Endothelial cell (in vitro differentiated cells): ENCODE measurements at regions not wholly inside any gene's neighbourhood (a gene's known extent, or its start where the extent isn't known, plus 50 kb on each side); places are given as distances from the start of the nearest gene placed in this dataset.

ENCODE experiments used
- DNase-seq: peaks from one replicate; pipeline ENCODE4 v3.0.0; 2021; ENCODE audit warnings: low spot score
- H3K27ac Mint-ChIP-seq: one replicate; pipeline ENCODE4 v1.8.0; 2021; ENCODE audit warnings: mixed read lengths, inconsistent platforms; ENCODE audit not compliant: unreplicated experiment
- H3K27me3 Mint-ChIP-seq: one replicate; pipeline ENCODE4 v1.8.0; 2021; ENCODE audit warnings: mild to moderate bottlenecking, moderate library complexity, mixed read lengths, inconsistent platforms; ENCODE audit not compliant: unreplicated experiment
- H3K36me3 Mint-ChIP-seq: one replicate; pipeline ENCODE4 v1.8.0; 2021; ENCODE audit warnings: mild to moderate bottlenecking, low read depth, mixed read lengths, inconsistent platforms; ENCODE audit not compliant: unreplicated experiment
- H3K4me1 Mint-ChIP-seq: one replicate; pipeline ENCODE4 v1.8.0; 2021; ENCODE audit warnings: mild to moderate bottlenecking, mixed read lengths, inconsistent platforms; ENCODE audit not compliant: unreplicated experiment
- H3K4me3 Mint-ChIP-seq: one replicate; pipeline ENCODE4 v1.8.0; 2021; ENCODE audit warnings: mild to moderate bottlenecking, mixed read lengths, inconsistent platforms; ENCODE audit not compliant: unreplicated experiment
- H3K9me3 Mint-ChIP-seq: one replicate; pipeline ENCODE4 v1.8.0; 2021; ENCODE audit warnings: mixed read lengths, inconsistent platforms; ENCODE audit not compliant: unreplicated experiment
- CTCF ChIP-seq: fragments of 200-600 bp; sonication (generic); IDR thresholded peaks from one replicate; pipeline ENCODE4 v1.5.0; 2021; ENCODE audit warnings: antibody characterized with exemption; ENCODE audit not compliant: unreplicated experiment

GRCh38 chr4:159476886-159477285, 374.0 kb downstream of the RAPGEF2 start:
- DNase-seq: no peak
- no peak overlapping the region for H3K4me3 Mint-ChIP-seq

GRCh38 chr4:159480826-159481225, 377.9 kb downstream of the RAPGEF2 start:
- no peak for DNase-seq
- no peaks in the 10 kb centered on the region for H3K4me1 Mint-ChIP-seq
- H3K27me3 Mint-ChIP-seq: no peaks in the 10 kb centered on the region
- no peaks in the 10 kb centered on the region for H3K36me3 Mint-ChIP-seq
- H3K9me3 Mint-ChIP-seq: no peaks in the 10 kb centered on the region
- no peak overlapping the region for H3K27ac Mint-ChIP-seq
- H3K4me3 Mint-ChIP-seq: no peak overlapping the region
- no peak for TF ChIP-seq CTCF

More at GRCh38 chr4:159476886-159477285, 374.0 kb downstream of the RAPGEF2 start:
- H3K36me3 Mint-ChIP-seq: no peaks in the 10 kb centered on the region
- no peaks in the 10 kb centered on the region for H3K27me3 Mint-ChIP-seq
- no peaks in the 10 kb centered on the region for H3K9me3 Mint-ChIP-seq
- no peaks in the 10 kb centered on the region for H3K4me1 Mint-ChIP-seq
- no peak overlapping the region for H3K27ac Mint-ChIP-seq
- TF ChIP-seq CTCF: no peak

- H3K4me1 Mint-ChIP-seq: no peaks in the 10 kb centered on the region
- H3K27ac Mint-ChIP-seq: no peak overlapping the region
- no peak for DNase-seq
- H3K9me3 Mint-ChIP-seq: no peaks in the 10 kb centered on the region
- no peak overlapping the region for H3K4me3 Mint-ChIP-seq
- no peaks in the 10 kb centered on the region for H3K36me3 Mint-ChIP-seq
- no peaks in the 10 kb centered on the region for H3K27me3 Mint-ChIP-seq
- TF ChIP-seq CTCF: no peak
Measured at GRCh38 chr4:159481936-159482335, 379.1 kb downstream of the RAPGEF2 start.

GRCh38 chr4:159483110-159483781, 380.4 kb downstream of the RAPGEF2 start:
- Mint-ChIP-seq H3K27ac (no peak overlapping the region), H3K4me1 (no peaks in the 10 kb centered on the region), H3K36me3 (no peaks in the 10 kb centered on the region), H3K4me3 (no peak overlapping the region), H3K9me3 (no peaks in the 10 kb centered on the region), H3K27me3 (no peaks in the 10 kb centered on the region)
- no peak for DNase-seq
- TF ChIP-seq CTCF: no peak

- H3K27me3 Mint-ChIP-seq: peaks cover 2% of the 10 kb centered on the region
- H3K9me3 Mint-ChIP-seq: no peaks in the 10 kb centered on the region
- DNase-seq: no peak
- TF ChIP-seq CTCF: no peak
- H3K36me3 Mint-ChIP-seq: no peaks in the 10 kb centered on the region
- H3K27ac Mint-ChIP-seq: no peak overlapping the region
- no peak overlapping the region for H3K4me3 Mint-ChIP-seq
- H3K4me1 Mint-ChIP-seq: no peaks in the 10 kb centered on the region
Measured at GRCh38 chr4:159483782-159484741, 381.2 kb downstream of the RAPGEF2 start.
